HG03432 (cell line): ENCODE measurements at regions not wholly inside any gene's neighbourhood (a gene's known extent, or its start where the extent isn't known, plus 50 kb on each side); places are given as distances from the start of the nearest gene placed in this dataset.
"Not testable (repeated sequence)": the region's sequence is repeated elsewhere in the genome, so short reads cannot be mapped to it uniquely, and the experiment has no call there.

Experiments used
- ATAC-seq: cut with Tn5 transposase; IDR thresholded peaks from one replicate; pipeline ENCODE4 v1.9.1; 2021; ENCODE audit warnings: mild to moderate bottlenecking, moderate library complexity; ENCODE audit not compliant: unreplicated experiment

- no peak for ATAC-seq
Observed at GRCh38 chr2:65754219-65754618, 321.8 kb upstream of the SPRED2 start.

DNA sequence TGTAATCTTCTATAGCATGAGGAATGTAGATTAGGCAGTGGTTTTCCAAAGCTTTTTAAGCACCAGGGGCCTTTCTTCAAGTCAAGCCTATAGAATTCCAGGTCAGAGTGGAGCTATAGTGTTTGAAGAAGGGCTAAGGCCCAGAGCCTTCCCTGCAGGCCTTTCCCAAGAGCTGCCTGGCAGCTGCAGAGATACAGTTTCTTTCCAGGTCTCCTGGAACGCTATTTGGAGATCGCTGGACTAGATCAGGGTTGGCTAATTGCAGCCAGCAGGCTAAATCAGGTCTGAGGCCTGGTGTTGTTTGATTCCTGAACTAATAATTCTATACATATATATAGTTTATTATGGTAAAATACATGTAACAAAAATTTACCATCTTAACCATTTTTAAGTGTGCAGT, 319.0 kb upstream of the SPRED2 start:
- ATAC-seq = no peak

DNA sequence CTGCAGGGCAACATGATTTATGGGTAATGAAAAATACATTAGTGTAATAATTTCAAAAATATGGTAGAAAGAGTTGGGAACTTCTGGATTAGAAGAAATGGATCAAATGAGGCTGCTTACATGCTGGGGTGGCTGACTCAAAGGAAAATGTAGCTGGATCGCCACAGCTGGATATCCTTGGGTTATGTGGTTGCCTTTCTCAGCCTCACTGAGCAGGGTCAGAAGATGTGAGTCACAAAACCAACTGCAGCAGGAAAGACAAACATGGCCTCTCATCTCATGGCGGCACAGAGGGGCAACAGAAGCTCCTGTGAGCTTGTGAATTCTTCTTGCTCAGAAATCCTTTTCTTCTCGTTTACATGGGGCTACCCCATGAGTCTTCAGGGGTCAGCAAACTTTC, 317.1 kb upstream of the SPRED2 start:
- ATAC-seq = no peak

GRCh38 chr2:65747875-65748274, 315.5 kb upstream of the SPRED2 start:
- not testable (repeated sequence) for ATAC-seq

DNA sequence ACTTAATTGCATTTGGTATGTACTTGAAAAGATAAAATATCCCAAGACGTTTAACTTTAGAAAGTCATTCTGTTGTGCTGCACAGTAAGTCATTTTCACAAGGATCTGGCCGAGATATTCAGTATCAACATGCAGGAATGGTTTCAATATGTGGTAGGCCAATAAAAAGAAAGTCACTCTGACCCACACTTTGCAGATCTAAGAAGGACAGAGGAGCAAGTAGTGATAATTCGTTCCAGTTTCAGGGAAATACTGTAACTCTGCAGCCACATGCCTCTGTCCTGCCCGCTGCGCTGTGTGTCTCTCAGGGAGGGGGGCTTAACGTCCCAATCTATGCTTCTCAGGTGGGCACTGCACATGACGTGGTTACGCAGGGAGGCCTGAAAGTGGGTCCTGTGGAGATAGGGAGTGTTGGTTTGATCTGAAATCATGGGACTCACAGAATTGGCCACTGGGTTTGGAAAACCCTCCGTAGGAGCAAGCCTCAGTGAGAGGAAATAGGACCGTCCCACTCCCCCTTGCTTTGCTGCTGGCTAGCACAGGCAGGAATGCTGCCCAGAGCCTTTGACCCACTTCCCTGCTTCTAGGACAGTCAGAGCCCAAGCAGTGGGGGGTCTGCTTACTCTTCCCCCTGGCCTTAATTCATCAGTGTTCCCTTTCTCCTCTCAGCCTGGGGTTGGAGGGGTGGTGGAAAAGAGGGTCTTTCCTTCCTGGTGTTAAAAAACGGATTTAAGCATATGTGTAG, 314.7 kb upstream of the SPRED2 start:
- ATAC-seq = no peak

GRCh38 chr2:65744477-65745200, 312.2 kb upstream of the SPRED2 start:
- no peak for ATAC-seq

DNA sequence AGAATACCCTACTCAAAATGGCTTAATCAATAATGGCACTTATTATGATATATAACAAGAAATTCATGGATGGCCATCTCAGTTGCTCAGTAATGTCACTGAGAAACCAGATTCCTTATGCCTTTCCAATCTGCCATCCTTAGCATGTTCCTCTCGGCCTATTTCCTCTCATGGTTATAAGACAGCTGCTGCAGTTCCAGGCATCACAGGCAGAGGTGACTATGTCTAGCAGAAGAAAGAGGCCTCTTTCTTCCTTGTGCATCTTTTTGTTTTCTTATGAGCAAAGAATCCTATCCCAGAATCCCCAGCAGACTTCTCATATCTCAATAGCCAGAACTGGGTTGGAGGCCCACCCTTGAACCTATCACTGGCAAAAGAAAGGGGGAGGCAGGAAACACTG, 310.6 kb upstream of the SPRED2 start:
- ATAC-seq = no peak

- no peak for ATAC-seq
Observed at GRCh38 chr2:65739927-65740326, 307.5 kb upstream of the SPRED2 start.

DNA sequence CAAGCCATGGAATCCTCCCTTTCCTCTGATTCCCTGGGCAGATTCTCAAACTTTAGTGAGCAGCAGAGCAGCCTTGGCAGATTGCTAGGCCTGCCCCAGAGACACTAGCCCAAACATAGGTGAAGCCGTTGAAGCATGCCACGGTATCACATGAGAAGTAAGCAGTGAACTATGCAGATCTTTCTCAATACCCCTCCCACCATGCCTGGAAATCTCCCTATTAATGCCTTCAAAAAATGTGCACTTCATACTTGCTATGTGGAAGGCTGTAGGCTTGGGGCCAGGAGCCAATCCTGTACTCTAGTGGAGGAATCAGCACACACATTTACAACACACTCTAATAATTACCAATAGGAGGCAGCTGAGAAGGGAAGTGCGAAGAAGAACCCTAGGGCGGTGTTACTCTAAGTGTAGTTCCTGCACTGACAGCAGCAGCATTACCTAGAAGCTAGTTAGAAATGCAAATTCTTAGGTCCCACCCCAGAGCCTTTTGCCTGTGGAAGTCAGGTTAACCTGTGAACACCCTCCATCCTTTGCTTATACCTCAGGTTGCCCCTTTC, 305.1 kb upstream of the SPRED2 start:
- ATAC-seq = no peak

- ATAC-seq = no peak
Observed at GRCh38 chr2:65731476-65731875, 299.1 kb upstream of the SPRED2 start.

DNA sequence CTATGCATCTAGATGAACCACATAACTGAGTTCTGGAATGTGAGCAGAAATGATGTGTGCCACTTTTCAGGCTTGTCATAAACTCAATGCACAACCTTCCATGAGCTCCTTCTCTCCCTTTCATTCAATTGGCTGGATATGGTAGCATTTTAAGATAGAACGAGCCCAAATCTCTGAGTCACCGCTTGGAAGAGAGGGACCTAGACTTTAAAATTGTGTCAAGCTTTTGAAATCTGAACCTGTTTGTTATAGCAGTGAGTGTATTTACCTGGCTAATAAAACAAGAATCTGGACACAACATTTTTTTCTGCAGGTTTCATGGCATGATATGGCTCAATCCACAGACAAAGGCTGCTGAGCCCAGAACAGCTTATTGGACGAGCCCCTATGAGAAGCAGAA, 297.8 kb upstream of the SPRED2 start:
- no peak for ATAC-seq

- ATAC-seq = no peak
Observed at GRCh38 chr2:65729246-65729645, 296.8 kb upstream of the SPRED2 start.

GRCh38 chr2:65728477-65729180, 296.2 kb upstream of the SPRED2 start:
- ATAC-seq = no peak

- ATAC-seq = no peak
Observed at GRCh38 chr2:65727816-65728215, 295.4 kb upstream of the SPRED2 start.

GRCh38 chr2:65727381-65727780, 295.0 kb upstream of the SPRED2 start:
- no peak for ATAC-seq

- no peak for ATAC-seq
Observed at GRCh38 chr2:65724752-65725151, 292.4 kb upstream of the SPRED2 start.

DNA sequence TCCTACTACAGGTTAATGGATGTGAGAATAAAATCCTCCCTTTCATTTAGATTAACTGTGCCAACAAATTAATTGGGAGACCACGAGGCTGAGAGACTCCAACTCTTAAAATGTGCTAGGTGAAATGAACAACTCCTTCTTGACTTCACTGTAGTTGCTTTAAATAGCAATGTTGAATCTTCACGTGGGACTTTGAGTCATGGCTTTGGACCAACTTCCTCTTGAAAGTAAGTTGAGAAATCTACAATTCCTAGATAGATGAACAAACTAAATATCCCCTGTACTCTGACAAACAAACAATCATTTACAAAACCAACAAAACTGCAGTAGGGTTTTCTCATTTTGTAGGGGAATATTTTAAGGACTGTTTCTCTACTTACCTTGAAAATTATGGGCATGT, 291.9 kb upstream of the SPRED2 start:
- ATAC-seq = no peak

DNA sequence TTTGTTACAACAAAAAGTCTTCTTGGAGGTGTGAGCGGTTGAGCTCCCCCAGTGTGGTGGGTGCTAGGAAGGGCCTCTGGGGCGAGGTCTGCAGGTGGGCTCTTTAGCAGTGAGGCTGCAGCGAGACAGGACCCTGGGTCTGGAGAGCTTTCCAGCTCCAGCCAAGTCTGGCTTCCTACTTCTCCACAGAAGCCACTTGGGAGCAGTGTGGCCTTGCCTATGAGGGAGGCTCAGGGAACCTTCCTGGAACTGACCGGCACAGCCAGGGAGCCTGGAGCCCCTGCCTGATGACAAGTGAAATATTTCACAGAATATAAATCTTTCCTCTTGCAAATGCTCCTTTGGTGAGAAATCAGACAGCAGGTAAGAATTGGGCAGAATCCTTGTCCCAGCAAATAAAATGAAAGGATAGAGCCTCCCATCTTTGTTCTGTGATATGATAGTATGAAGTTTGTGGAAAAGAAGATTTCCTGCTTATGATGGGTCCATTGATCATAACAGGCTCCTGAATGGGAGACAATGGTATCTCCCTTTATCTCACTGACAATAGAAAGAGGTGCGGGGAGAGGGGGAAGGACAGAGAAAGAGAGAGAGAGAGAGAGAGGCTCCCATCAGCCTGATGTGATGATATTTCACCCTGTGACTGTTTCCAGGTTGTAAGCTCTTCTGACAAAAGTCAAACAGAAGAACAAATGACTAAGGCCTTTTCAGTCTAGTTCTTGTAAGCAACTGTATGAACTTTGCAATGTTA, 289.8 kb upstream of the SPRED2 start:
- no peak for ATAC-seq

DNA sequence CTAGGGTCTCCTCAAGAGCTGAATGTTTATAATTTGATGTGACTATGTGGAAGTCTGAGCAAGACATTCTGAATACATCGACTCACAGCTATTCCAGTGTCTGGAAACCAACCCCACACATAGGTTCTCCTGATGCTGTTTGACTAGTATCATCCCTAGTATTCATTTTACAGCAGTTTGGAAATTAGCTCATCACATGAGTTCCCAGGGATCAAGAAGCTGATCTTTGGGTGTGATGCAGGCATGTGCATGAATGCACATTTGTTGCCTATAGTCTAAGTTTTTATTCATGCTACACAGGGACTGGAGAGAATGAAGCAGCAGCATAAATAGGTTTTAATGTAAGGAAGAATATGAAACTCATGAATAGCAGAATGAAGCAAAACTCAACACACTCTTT, 284.3 kb upstream of the SPRED2 start:
- ATAC-seq = no peak

DNA sequence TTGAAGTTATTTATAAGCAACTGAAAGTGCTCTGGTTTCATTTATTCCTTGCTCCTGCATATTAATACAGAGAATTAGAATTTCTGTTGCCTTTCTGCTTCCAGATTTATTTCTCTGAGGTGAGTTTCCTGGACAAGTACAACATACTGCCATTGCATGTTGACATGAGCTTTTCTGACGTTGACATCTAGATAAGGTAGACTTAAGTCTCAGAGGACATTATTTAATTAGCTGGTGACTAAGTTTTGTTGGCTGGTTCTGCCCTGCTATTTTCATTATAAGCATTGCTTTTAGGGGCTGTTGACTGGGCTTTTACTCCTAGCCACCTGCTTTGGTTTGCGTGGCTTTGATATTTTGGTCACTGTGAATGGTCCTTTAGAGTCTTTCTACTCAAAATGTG, 282.9 kb upstream of the SPRED2 start:
- ATAC-seq = no peak

- ATAC-seq = no peak
Observed at GRCh38 chr2:65714866-65715265, 282.5 kb upstream of the SPRED2 start.
